ENCODE measurements at regions not wholly inside any gene's neighbourhood (a gene's known extent, or its start where the extent isn't known, plus 50 kb on each side); places are given as distances from the start of the nearest gene placed in this dataset.

DNA sequence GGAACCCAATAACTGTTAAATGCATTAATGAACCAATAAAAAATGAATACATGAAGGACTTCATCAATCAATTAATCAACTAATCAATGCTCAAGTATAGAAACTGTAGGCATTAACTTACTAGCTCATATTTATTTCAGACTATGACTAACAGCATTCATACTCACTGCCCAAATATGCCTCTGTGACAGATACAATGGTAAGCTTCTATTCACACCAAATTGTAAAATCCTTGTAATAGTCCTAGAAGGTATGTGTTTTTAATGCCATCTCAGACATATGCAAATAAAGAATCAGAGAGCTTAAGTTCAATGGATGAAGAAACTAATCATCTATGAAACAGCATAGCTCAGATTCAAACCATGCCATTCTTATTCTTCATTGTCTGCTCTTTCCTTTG is 1253.6 kb upstream of the TENM4 start:
- TF ChIP-seq, protein P1, sequence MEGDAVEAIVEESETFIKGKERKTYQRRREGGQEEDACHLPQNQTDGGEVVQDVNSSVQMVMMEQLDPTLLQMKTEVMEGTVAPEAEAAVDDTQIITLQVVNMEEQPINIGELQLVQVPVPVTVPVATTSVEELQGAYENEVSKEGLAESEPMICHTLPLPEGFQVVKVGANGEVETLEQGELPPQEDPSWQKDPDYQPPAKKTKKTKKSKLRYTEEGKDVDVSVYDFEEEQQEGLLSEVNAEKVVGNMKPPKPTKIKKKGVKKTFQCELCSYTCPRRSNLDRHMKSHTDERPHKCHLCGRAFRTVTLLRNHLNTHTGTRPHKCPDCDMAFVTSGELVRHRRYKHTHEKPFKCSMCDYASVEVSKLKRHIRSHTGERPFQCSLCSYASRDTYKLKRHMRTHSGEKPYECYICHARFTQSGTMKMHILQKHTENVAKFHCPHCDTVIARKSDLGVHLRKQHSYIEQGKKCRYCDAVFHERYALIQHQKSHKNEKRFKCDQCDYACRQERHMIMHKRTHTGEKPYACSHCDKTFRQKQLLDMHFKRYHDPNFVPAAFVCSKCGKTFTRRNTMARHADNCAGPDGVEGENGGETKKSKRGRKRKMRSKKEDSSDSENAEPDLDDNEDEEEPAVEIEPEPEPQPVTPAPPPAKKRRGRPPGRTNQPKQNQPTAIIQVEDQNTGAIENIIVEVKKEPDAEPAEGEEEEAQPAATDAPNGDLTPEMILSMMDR (IDR thresholded peaks at IDR 0.05) = no peak
- no peak for TF ChIP-seq SIN3A (IDR thresholded peaks at IDR 0.05; ENCODE audit: borderline replicate concordance, insufficient read depth, low read depth, low read length)
- no peak for TF ChIP-seq REST (IDR thresholded peaks at IDR 0.05; ENCODE audit: insufficient read depth in 1 of 2, low read depth in 2 of 2, low read length in 1 of 2)
- TF ChIP-seq POLR2AphosphoS5 (IDR thresholded peaks at IDR 0.05; ENCODE audit: low read depth, low read length) = no peak
- TF ChIP-seq TCF7L2 (IDR thresholded peaks at IDR 0.05; ENCODE audit: low read depth, low read length) = no peak

Measured in Panc1 (cell line).